HepG2 (cell line): ENCODE measurements at regions not wholly inside any gene's neighbourhood (a gene's known extent, or its start where the extent isn't known, plus 50 kb on each side); places are given as distances from the start of the nearest gene placed in this dataset.

Source experiments
- ATAC-seq: fragments of 200-7000 bp; cut with Tn5 transposase; 3 replicates; pipeline ENCODE4 v1.9.1; 2020; ENCODE audit warnings: mild to moderate bottlenecking, moderate library complexity
- BruUV-seq: library from RNA; stranded (reverse); fragments of 400-500 nt; replicated peaks from 2 replicates; lab custom pipeline; 2021; lab: Mats Ljungman, UMichigan
- CTCF ChIA-PET: fragments of 300-600 bp; formaldehyde crosslinking; extraction: SDS; loops from one replicate; lab custom pipeline; 2021; ENCODE audit warnings: low total read pairs, inconsistent platforms, low intra/inter-chr PET ratio; lab: Yijun Ruan, JAX
- POLR2A ChIA-PET: fragments of 350-600 bp; sonication (Branson Sonifier 250); formaldehyde crosslinking; loops from one replicate; lab custom pipeline; 2020; ENCODE audit warnings: antibody characterized with exemption, inconsistent platforms; lab: Yijun Ruan, JAX
- DNase-seq: peaks from one replicate; pipeline ENCODE4 v3.0.0-alpha.2; 2015; ENCODE audit warnings: low spot score
- FAIRE-seq: peaks from 3 replicates; lab custom pipeline; 2011; peaks lifted over from hg19 to GRCh38; lab: Jason Lieb, UNC
- H2AFZ ChIP-seq: one replicate; pipeline ENCODE4 v1.6.1; 2011; ENCODE audit warnings: low read length, inconsistent platforms
- H3K27ac ChIP-seq: fragments of 300-600 bp; 3 replicates; pipeline ENCODE4 v1.8.0; 2011; ENCODE audit warnings: mixed run types, mild to moderate bottlenecking, mixed read lengths, low read length, inconsistent platforms; ENCODE audit not compliant: insufficient read depth; ENCODE audit errors: extremely low read length
- H3K27me3 ChIP-seq, 2 experiments: fragments of 200-600 bp in 1 of 2; 2 replicates in 1 of 2; 3 replicates in 1 of 2; pipeline versions ENCODE4 v1.6.0 to v1.8.0; 2011; ENCODE audit warnings: low read length in 2 of 2, mild to moderate bottlenecking in 2 of 2, moderate library complexity in 2 of 2, inconsistent platforms in 1 of 2; ENCODE audit not compliant: insufficient read depth in 2 of 2, control insufficient read depth in 1 of 2
- H3K36me3 ChIP-seq, 2 experiments: fragments of 200-600 bp in 1 of 2; replicated peaks in 1 of 2; 2 replicates in 1 of 2; 3 replicates in 1 of 2; pipeline versions ENCODE4 v1.5.1 to v1.8.0; 2011; ENCODE audit warnings: low read length in 2 of 2, inconsistent platforms in 1 of 2; ENCODE audit not compliant: insufficient read depth in 2 of 2, control insufficient read depth in 1 of 2
- H3K4me1 ChIP-seq: 2 replicates; pipeline ENCODE4 v1.5.1; 2012; ENCODE audit warnings: low read length, inconsistent platforms; ENCODE audit not compliant: insufficient read depth
- H3K4me2 ChIP-seq: 2 replicates; pipeline ENCODE4 v1.6.0; 2011; ENCODE audit warnings: low read depth, low read length, inconsistent platforms
- H3K4me3 ChIP-seq, 3 experiments: fragments of 200-600 bp in 1 of 3; sonication (generic), shearing (Covaris generic) in 1 of 3; replicated peaks in 1 of 3; 2 replicates each; pipeline ENCODE4 v1.5.1; 2011 to 2016; ENCODE audit warnings: low read length in 3 of 3, inconsistent platforms in 2 of 3, low read depth in 2 of 3, mild to moderate bottlenecking in 2 of 3, control low read depth in 1 of 3, mixed read lengths in 1 of 3; ENCODE audit not compliant: insufficient read depth in 1 of 3
- H3K79me2 ChIP-seq: one replicate; pipeline ENCODE4 v1.6.1; 2011; ENCODE audit warnings: low read length, inconsistent platforms; ENCODE audit not compliant: insufficient read depth
- H3K9ac ChIP-seq: 2 replicates; pipeline ENCODE4 v1.6.0; 2011; ENCODE audit warnings: mild to moderate bottlenecking, low read depth, low read length, inconsistent platforms; ENCODE audit not compliant: insufficient read depth
- H3K9me3 ChIP-seq: 2 replicates; pipeline ENCODE4 v1.5.1; 2012; ENCODE audit warnings: mild to moderate bottlenecking, low read length
- H4K20me1 ChIP-seq: 2 replicates; pipeline ENCODE4 v1.6.0; 2011; ENCODE audit warnings: inconsistent platforms, mild to moderate bottlenecking, low read length, moderate library complexity; ENCODE audit not compliant: insufficient read depth
- GATAD2A ChIP-seq: IDR thresholded peaks from 2 replicates; pipeline ENCODE4 v1.6.1; 2016
- IRF2 ChIP-seq: IDR thresholded peaks from 2 replicates; pipeline ENCODE4 v1.6.1; 2018; ENCODE audit warnings: missing genetic modification reagents, missing compliant biosample characterization
- JARID2 ChIP-seq: sonication (generic); formaldehyde crosslinking; IDR thresholded peaks from 2 replicates; pipeline ENCODE4 v1.8.1; 2023; ENCODE audit warnings: missing genetic modification reagents, inconsistent platforms; ENCODE audit not compliant: insufficient replicate concordance
- MLXIP ChIP-seq: sonication (generic); formaldehyde crosslinking; IDR thresholded peaks from 2 replicates; pipeline ENCODE4 v1.9.0; 2021; ENCODE audit warnings: missing genetic modification reagents, borderline replicate concordance
- POLR2G ChIP-seq: fragments of 200-400 bp; formaldehyde crosslinking; IDR thresholded peaks from 2 replicates; pipeline ENCODE4 v1.6.1; 2018; ENCODE audit warnings: mild to moderate bottlenecking, low read depth, low read length, moderate library complexity
- PRPF4 ChIP-seq: fragments of 200-400 bp; formaldehyde crosslinking; IDR thresholded peaks from 2 replicates; pipeline ENCODE4 v1.6.1; 2016; ENCODE audit warnings: low read length, low read depth; ENCODE audit not compliant: poor library complexity, severe bottlenecking
- TEAD2 ChIP-seq: sonication (generic); formaldehyde crosslinking; IDR thresholded peaks from 2 replicates; pipeline ENCODE4 v1.9.0; 2021; ENCODE audit warnings: missing genetic modification reagents
- ZBTB3 ChIP-seq: sonication (generic); formaldehyde crosslinking; IDR thresholded peaks from 2 replicates; pipeline ENCODE4 v1.4.0; 2020; ENCODE audit warnings: low read depth, mild to moderate bottlenecking, moderate library complexity, missing genetic modification reagents, borderline replicate concordance
- ZNF138 ChIP-seq: sonication (generic); formaldehyde crosslinking; IDR thresholded peaks from 2 replicates; pipeline ENCODE4 v1.5.0; 2020; ENCODE audit warnings: mild to moderate bottlenecking, low read depth, missing genetic modification reagents
- ZNF234 ChIP-seq: sonication (generic); formaldehyde crosslinking; conservative IDR thresholded peaks from 2 replicates; pipeline ENCODE4 v1.5.1; 2020; ENCODE audit warnings: mild to moderate bottlenecking, missing genetic modification reagents
- ZNF563 ChIP-seq: sonication (generic); formaldehyde crosslinking; IDR thresholded peaks from 2 replicates; pipeline ENCODE4 v1.8.0; 2022; ENCODE audit warnings: mild to moderate bottlenecking, moderate library complexity, missing genetic modification reagents
- ZNF7 ChIP-seq: IDR thresholded peaks from 2 replicates; pipeline ENCODE4 v1.6.1; 2016; ENCODE audit warnings: missing biosample characterization, missing genetic modification reagents
- ZNF768 ChIP-seq: sonication (generic); formaldehyde crosslinking; IDR thresholded peaks from 2 replicates; pipeline ENCODE4 v1.4.0; 2020; ENCODE audit warnings: missing genetic modification reagents
- ZNF782 ChIP-seq: sonication (generic); formaldehyde crosslinking; IDR thresholded peaks from 2 replicates; pipeline ENCODE4 v1.4.0; 2020; ENCODE audit warnings: missing genetic modification reagents, mild to moderate bottlenecking, borderline replicate concordance
- WGBS: methylation state at CpG from one replicate; pipeline ENCODE4 v1.1.6; 2017; ENCODE audit warnings: low lambda C conversion rate; 5-methylcytosine and 5-hydroxymethylcytosine counted together
- in situ Hi-C: cut with HindIII; loops from 2 replicates; pipeline ENCODE4 v1.10.0; 2017; ENCODE audit warnings: low pct_unique_long_range_greater_than_20kb; ENCODE audit not compliant: extremely low pct_ligation_motif_present
- intact Hi-C: fragments of 100-400 bp; cut with micrococcal nuclease; formaldehyde crosslinking; loops from one replicate; pipeline ENCODE4 v1.10.0; 2022; ENCODE audit not compliant: unreplicated experiment
- TF ChIP-seq, protein P1 (sequence below): sonication (generic); formaldehyde crosslinking; IDR thresholded peaks from 2 replicates; pipeline ENCODE4 v1.8.0; 2022; ENCODE audit warnings: missing genetic modification reagents, mild to moderate bottlenecking, inconsistent platforms, borderline replicate concordance
- TF ChIP-seq, protein P2 (sequence below): sonication (generic); formaldehyde crosslinking; IDR thresholded peaks from 2 replicates; pipeline ENCODE4 v1.4.0; 2020; ENCODE audit warnings: missing genetic modification reagents

DNA sequence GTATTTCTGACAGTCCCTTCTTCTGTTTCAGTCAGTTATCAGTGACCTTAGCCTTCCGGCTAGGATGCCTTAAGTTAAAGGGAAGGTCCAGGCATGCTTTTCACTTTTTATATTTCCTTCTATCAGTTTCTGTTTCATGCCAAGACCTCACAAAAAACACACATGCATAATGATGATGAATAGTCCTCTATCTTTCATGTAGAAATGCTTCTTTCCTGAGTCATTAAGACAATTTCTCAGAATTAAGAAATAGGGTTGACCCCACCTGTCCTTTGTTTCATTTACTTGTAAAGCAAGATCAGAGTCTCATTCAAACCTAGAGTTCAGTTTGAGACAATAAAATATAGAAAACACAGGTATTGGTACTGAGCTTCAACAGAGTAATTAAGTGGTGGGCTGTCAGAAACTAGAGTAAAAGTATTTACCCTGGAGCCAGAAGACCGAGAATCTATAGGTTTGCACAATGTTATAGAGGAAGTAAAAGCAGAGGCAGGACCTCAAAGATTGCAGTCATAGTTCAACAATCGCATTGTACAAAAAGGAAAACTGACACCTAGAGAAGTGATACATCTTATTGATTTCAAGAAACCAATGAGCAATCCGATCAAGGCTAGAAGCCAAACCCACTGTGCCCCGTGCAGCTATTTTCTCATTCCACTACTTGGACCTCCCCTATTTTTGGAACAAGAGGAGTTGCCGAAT lies 118.7 kb upstream of the PUM3 start:
- WGBS = 51% methylated on average over 6 of the region's 6 CpGs
- in situ Hi-C loops = no loop called here
- Histone ChIP-seq H3K4me1 (peaks cover 9% of the 10 kb centered on the region; the same call in 1 of the 2 replicates), H3K79me2 (no peaks in the 10 kb centered on the region), H4K20me1 (no peaks in the 10 kb centered on the region), H3K4me3 (no peak overlapping the region), H3K4me2 (no peak overlapping the region), H3K9ac (no peak overlapping the region), H3K27ac (no peak overlapping the region), H3K27me3 (no peaks in the 10 kb centered on the region; a peak in 1 of 5 replicates), H3K36me3 (no peaks in the 10 kb centered on the region), H3K9me3 (no peaks in the 10 kb centered on the region), H2AFZ (no peak overlapping the region)
- no peak for DNase-seq
- BruUV-seq = no TSS peak
- no peak for FAIRE-seq
- no peak for ATAC-seq
- intact Hi-C loops = no loop called here
- POLR2A ChIA-PET = no interaction called here
- TF ChIP-seq GATAD2A (CRISPR knock-in tag) = no peak
- no peak for TF ChIP-seq ZNF234 (CRISPR knock-in tag)
- TF ChIP-seq ZNF563 = no peak
- TF ChIP-seq, protein P1, sequence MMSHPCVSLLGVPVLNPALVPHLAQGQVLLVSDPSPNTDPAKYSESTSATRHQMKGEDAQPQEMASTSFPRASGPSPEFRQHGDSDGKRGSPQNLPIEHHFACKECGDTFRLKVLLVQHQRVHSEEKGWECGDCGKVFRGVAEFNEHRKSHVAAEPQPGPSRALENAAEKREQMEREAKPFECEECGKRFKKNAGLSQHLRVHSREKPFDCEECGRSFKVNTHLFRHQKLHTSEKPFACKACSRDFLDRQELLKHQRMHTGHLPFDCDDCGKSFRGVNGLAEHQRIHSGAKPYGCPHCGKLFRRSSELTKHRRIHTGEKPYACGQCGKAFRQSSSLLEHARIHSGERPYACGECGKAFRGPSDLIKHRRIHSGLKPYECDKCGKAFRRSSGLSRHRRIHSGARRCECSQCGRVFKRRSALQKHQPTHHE (CRISPR knock-in tag) = no peak
- no peak for TF ChIP-seq ZNF138 (CRISPR knock-in tag)
- no peak for TF ChIP-seq ZNF768 (CRISPR knock-in tag)
- TF ChIP-seq ZBTB3 = no peak
- TF ChIP-seq ZNF7 (CRISPR knock-in tag) = no peak
- no peak for TF ChIP-seq ZNF782 (CRISPR knock-in tag)
- TF ChIP-seq IRF2 (CRISPR knock-in tag) = no peak
- TF ChIP-seq MLXIP (CRISPR knock-in tag) = no peak
- TF ChIP-seq TEAD2 (CRISPR knock-in tag) = no peak
- TF ChIP-seq PRPF4 = no peak
- TF ChIP-seq, protein P2, sequence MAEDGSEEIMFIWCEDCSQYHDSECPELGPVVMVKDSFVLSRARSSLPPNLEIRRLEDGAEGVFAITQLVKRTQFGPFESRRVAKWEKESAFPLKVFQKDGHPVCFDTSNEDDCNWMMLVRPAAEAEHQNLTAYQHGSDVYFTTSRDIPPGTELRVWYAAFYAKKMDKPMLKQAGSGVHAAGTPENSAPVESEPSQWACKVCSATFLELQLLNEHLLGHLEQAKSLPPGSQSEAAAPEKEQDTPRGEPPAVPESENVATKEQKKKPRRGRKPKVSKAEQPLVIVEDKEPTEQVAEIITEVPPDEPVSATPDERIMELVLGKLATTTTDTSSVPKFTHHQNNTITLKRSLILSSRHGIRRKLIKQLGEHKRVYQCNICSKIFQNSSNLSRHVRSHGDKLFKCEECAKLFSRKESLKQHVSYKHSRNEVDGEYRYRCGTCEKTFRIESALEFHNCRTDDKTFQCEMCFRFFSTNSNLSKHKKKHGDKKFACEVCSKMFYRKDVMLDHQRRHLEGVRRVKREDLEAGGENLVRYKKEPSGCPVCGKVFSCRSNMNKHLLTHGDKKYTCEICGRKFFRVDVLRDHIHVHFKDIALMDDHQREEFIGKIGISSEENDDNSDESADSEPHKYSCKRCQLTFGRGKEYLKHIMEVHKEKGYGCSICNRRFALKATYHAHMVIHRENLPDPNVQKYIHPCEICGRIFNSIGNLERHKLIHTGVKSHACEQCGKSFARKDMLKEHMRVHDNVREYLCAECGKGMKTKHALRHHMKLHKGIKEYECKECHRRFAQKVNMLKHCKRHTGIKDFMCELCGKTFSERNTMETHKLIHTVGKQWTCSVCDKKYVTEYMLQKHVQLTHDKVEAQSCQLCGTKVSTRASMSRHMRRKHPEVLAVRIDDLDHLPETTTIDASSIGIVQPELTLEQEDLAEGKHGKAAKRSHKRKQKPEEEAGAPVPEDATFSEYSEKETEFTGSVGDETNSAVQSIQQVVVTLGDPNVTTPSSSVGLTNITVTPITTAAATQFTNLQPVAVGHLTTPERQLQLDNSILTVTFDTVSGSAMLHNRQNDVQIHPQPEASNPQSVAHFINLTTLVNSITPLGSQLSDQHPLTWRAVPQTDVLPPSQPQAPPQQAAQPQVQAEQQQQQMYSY (CRISPR knock-in tag) = no peak
- no peak for TF ChIP-seq POLR2G
- TF ChIP-seq JARID2 (CRISPR knock-in tag) = no peak
- CTCF ChIA-PET = no interaction called here
